Astrocyte (in vitro differentiated cells and primary cell): ENCODE measurements at regions not wholly inside any gene's neighbourhood (a gene's known extent, or its start where the extent isn't known, plus 50 kb on each side); places are given as distances from the start of the nearest gene placed in this dataset.

Experiments
- DNase-seq: peaks from one replicate; pipeline ENCODE4 v3.0.0-alpha.2; 2010; ENCODE audit warnings: low read depth
- FAIRE-seq: peaks from 2 replicates; lab custom pipeline; 2011; peaks lifted over from hg19 to GRCh38; lab: Jason Lieb, UNC
- H2AFZ ChIP-seq: 2 replicates; pipeline ENCODE4 v1.6.0; 2012; ENCODE audit warnings: low read depth, low read length, inconsistent platforms
- H3K27ac ChIP-seq: 2 replicates; pipeline ENCODE4 v1.5.1; 2011; ENCODE audit warnings: low read depth, low read length, inconsistent platforms
- H3K27me3 ChIP-seq: 2 replicates; pipeline ENCODE4 v1.6.0; 2011; ENCODE audit warnings: low read length, inconsistent platforms; ENCODE audit not compliant: insufficient read depth
- H3K36me3 ChIP-seq: 2 replicates; pipeline ENCODE4 v1.5.1; 2011; ENCODE audit warnings: low read length, inconsistent platforms; ENCODE audit not compliant: insufficient read depth
- H3K4me1 ChIP-seq: 2 replicates; pipeline ENCODE4 v1.5.1; 2011; ENCODE audit warnings: low read length, inconsistent platforms; ENCODE audit not compliant: insufficient read depth
- H3K4me2 ChIP-seq: 2 replicates; pipeline ENCODE4 v1.6.0; 2012; ENCODE audit warnings: low read length, inconsistent platforms
- H3K4me3 ChIP-seq: 2 replicates; pipeline ENCODE4 v1.5.1; 2011; ENCODE audit warnings: low read depth, mild to moderate bottlenecking, low read length, inconsistent platforms; ENCODE audit not compliant: insufficient read depth
- H3K79me2 ChIP-seq: 2 replicates; pipeline ENCODE4 v1.6.0; 2012; ENCODE audit warnings: mild to moderate bottlenecking, low read length, inconsistent platforms; ENCODE audit not compliant: insufficient read depth
- H3K9ac ChIP-seq: 2 replicates; pipeline ENCODE4 v1.6.0; 2012; ENCODE audit warnings: mild to moderate bottlenecking, low read length, inconsistent platforms
- H3K9me3 ChIP-seq: 2 replicates; pipeline ENCODE4 v1.5.1; 2012; ENCODE audit warnings: low read depth, mild to moderate bottlenecking, low read length, inconsistent platforms; ENCODE audit not compliant: insufficient read depth
- H4K20me1 ChIP-seq: 2 replicates; pipeline ENCODE4 v1.6.0; 2012; ENCODE audit warnings: low read length, inconsistent platforms; ENCODE audit not compliant: insufficient read depth
- H3K27ac Mint-ChIP-seq: one replicate; pipeline ENCODE4 v1.8.0; 2021; ENCODE audit warnings: mild to moderate bottlenecking, mixed read lengths; ENCODE audit not compliant: unreplicated experiment
- H3K27me3 Mint-ChIP-seq: one replicate; pipeline ENCODE4 v1.8.0; 2021; ENCODE audit warnings: low read depth, mixed read lengths; ENCODE audit not compliant: unreplicated experiment
- H3K36me3 Mint-ChIP-seq: one replicate; pipeline ENCODE4 v1.8.0; 2021; ENCODE audit warnings: low read depth, mixed read lengths; ENCODE audit not compliant: unreplicated experiment
- H3K4me1 Mint-ChIP-seq: one replicate; pipeline ENCODE4 v1.8.0; 2021; ENCODE audit warnings: low read depth, mixed read lengths; ENCODE audit not compliant: unreplicated experiment
- H3K4me3 Mint-ChIP-seq: one replicate; pipeline ENCODE4 v1.8.0; 2021; ENCODE audit warnings: mild to moderate bottlenecking, moderate library complexity, mixed read lengths; ENCODE audit not compliant: unreplicated experiment
- H3K9me3 Mint-ChIP-seq: one replicate; pipeline ENCODE4 v1.8.0; 2021; ENCODE audit warnings: mild to moderate bottlenecking, mixed read lengths; ENCODE audit not compliant: unreplicated experiment
- EZH2 ChIP-seq: IDR thresholded peaks from 2 replicates; pipeline ENCODE4 v1.6.1; 2012; ENCODE audit warnings: mild to moderate bottlenecking, low read length, inconsistent platforms; ENCODE audit not compliant: insufficient read depth
- TF ChIP-seq, protein P1 (sequence below): IDR thresholded peaks from 2 replicates; pipeline ENCODE4 v1.5.1; 2011; ENCODE audit warnings: low read depth, mild to moderate bottlenecking, inconsistent platforms, low read length, moderate library complexity; ENCODE audit not compliant: insufficient read depth

DNA sequence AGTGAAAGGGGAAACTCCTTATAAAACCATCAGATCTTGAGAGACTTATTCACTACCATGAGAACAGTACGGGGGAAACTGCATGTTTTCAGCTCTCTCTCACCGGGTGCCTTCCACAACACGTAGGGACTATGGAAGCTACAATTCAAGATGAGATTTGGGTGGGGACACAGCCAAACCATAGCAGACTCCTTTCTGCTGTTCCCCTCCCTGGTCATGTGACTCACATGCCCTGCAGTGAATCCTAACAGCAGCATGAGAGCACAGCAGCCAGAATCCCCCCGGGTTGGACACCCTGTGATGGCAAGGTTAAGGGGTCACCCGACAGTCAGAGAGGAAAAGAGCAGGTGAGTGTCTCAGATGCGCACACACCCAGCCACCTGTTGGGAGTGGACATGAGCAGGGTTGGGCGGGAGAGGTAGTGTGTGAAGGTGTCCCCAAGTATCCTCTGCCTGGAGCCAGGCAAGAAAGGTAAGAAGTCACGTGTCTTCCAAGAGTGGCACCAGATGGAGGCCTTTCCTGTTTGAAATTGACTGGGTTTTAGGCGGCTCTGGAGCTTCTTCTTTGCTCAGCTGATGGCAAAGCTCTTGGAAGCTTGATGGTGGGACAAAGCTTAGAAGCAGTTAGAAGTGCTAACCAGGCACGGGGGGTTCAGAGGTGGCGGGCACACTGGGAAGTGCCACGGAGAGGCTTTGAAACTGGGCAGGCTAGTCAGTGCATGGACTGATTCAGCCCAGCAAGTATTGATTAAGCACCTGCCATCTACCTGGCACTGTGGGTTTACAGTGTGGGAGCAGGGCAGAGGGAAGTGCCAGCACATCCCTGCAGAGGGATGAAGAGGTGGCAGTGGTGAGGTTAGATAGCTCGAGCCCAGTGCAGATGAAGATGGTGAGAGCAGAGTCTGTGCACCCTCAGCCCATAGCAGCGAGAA is 68.7 kb downstream of the RHOB start:
- H3K27me3 Mint-ChIP-seq: no peaks in the 10 kb centered on the region
- Histone ChIP-seq H4K20me1 (no peaks in the 10 kb centered on the region), H3K9ac (peak overlapping the region; percentile 55), H2AFZ (no peak overlapping the region), H3K27me3 (no peaks in the 10 kb centered on the region), H3K4me3 (no peak overlapping the region), H3K36me3 (no peaks in the 10 kb centered on the region), H3K9me3 (peaks cover 6% of the 10 kb centered on the region), H3K4me2 (peak overlapping the region; percentile 38), H3K79me2 (no peaks in the 10 kb centered on the region), H3K4me1 (peaks cover 24% of the 10 kb centered on the region), H3K27ac (peak overlapping the region; percentile 83)
- FAIRE-seq (no peak), DNase-seq (no peak)
- peak overlapping the region; percentile 98 for H3K27ac Mint-ChIP-seq
- H3K36me3 Mint-ChIP-seq: peaks cover 2% of the 10 kb centered on the region
- H3K4me3 Mint-ChIP-seq: no peak overlapping the region
- TF ChIP-seq, protein P1, sequence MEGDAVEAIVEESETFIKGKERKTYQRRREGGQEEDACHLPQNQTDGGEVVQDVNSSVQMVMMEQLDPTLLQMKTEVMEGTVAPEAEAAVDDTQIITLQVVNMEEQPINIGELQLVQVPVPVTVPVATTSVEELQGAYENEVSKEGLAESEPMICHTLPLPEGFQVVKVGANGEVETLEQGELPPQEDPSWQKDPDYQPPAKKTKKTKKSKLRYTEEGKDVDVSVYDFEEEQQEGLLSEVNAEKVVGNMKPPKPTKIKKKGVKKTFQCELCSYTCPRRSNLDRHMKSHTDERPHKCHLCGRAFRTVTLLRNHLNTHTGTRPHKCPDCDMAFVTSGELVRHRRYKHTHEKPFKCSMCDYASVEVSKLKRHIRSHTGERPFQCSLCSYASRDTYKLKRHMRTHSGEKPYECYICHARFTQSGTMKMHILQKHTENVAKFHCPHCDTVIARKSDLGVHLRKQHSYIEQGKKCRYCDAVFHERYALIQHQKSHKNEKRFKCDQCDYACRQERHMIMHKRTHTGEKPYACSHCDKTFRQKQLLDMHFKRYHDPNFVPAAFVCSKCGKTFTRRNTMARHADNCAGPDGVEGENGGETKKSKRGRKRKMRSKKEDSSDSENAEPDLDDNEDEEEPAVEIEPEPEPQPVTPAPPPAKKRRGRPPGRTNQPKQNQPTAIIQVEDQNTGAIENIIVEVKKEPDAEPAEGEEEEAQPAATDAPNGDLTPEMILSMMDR: no peak
- TF ChIP-seq EZH2: no peak
- peaks cover 2% of the 10 kb centered on the region for H3K9me3 Mint-ChIP-seq
- H3K4me1 Mint-ChIP-seq: peaks cover 43% of the 10 kb centered on the region

DNA sequence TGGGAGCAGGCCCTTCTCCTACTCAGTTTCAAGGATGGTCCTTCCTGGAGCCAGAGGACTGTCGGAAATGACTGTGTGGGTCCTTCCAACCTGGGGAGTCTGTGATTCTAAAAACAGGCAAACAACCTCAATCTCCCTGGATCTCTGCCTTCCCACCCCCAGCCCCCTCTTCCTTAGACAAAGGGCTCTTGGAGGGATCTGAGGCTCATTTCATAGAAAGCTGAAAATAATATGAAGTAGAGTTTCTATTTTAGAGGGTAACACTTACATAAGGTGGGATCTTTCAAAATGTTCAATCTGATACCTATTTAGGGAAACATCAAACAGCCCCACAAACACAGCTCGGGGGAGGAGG is 69.4 kb downstream of the RHOB start:
- H3K9ac ChIP-seq: no peak overlapping the region
- peaks cover 24% of the 10 kb centered on the region for H3K4me1 ChIP-seq
- DNase-seq (no peak), FAIRE-seq (no peak)
- peaks cover 6% of the 10 kb centered on the region for H3K9me3 ChIP-seq
- peaks cover 2% of the 10 kb centered on the region for H3K36me3 Mint-ChIP-seq
- TF ChIP-seq, protein P1: no peak
- TF ChIP-seq EZH2: no peak
- no peak overlapping the region for H3K4me3 ChIP-seq
- H3K9me3 Mint-ChIP-seq: peaks cover 2% of the 10 kb centered on the region
- H3K27me3 ChIP-seq: no peaks in the 10 kb centered on the region
- H3K27ac Mint-ChIP-seq: peak overlapping the region; percentile 98
- H2AFZ ChIP-seq: no peak overlapping the region
- H3K4me3 Mint-ChIP-seq: no peak overlapping the region
- H3K79me2 ChIP-seq: no peaks in the 10 kb centered on the region
- H3K27me3 Mint-ChIP-seq: peaks cover 1% of the 10 kb centered on the region
- H3K4me2 ChIP-seq: no peak overlapping the region
- peaks cover 39% of the 10 kb centered on the region for H3K4me1 Mint-ChIP-seq
- no peaks in the 10 kb centered on the region for H3K36me3 ChIP-seq
- no peak overlapping the region for H3K27ac ChIP-seq
- H4K20me1 ChIP-seq: no peaks in the 10 kb centered on the region
